Chondrocyte (in vitro differentiated cells): ENCODE measurements at regions not wholly inside any gene's neighbourhood (a gene's known extent, or its start where the extent isn't known, plus 50 kb on each side); places are given as distances from the start of the nearest gene placed in this dataset.
"Not testable (repeated sequence)": the region's sequence is repeated elsewhere in the genome, so short reads cannot be mapped to it uniquely, and the experiment has no call there.

ENCODE experiments used
- DNase-seq: peaks from one replicate; pipeline ENCODE4 v3.0.0; 2021; ENCODE audit warnings: mixed read lengths, low spot score
- H3K27ac Mint-ChIP-seq: one replicate; pipeline ENCODE4 v1.8.0; 2021; ENCODE audit warnings: mild to moderate bottlenecking, moderate library complexity, mixed read lengths; ENCODE audit not compliant: unreplicated experiment
- H3K27me3 Mint-ChIP-seq: 2 replicates; pipeline ENCODE4 v1.8.0; 2021; ENCODE audit warnings: low read depth, mixed read lengths
- H3K36me3 Mint-ChIP-seq: 2 replicates; pipeline ENCODE4 v1.8.0; 2021; ENCODE audit warnings: low read depth, mixed read lengths
- H3K4me1 Mint-ChIP-seq: 2 replicates; pipeline ENCODE4 v1.8.0; 2021; ENCODE audit warnings: low read depth, mild to moderate bottlenecking, mixed read lengths
- H3K4me3 Mint-ChIP-seq: one replicate; pipeline ENCODE4 v1.8.0; 2021; ENCODE audit warnings: mild to moderate bottlenecking, moderate library complexity, mixed read lengths; ENCODE audit not compliant: unreplicated experiment
- H3K9me3 Mint-ChIP-seq: 2 replicates; pipeline ENCODE4 v1.8.0; 2021; ENCODE audit warnings: low read depth, mixed read lengths
- TF ChIP-seq, protein P1 (sequence below): fragments of 200-600 bp; sonication (generic); IDR thresholded peaks from 2 replicates; pipeline ENCODE4 v1.5.0; 2021; ENCODE audit warnings: antibody characterized with exemption, mild to moderate bottlenecking, moderate library complexity

DNA sequence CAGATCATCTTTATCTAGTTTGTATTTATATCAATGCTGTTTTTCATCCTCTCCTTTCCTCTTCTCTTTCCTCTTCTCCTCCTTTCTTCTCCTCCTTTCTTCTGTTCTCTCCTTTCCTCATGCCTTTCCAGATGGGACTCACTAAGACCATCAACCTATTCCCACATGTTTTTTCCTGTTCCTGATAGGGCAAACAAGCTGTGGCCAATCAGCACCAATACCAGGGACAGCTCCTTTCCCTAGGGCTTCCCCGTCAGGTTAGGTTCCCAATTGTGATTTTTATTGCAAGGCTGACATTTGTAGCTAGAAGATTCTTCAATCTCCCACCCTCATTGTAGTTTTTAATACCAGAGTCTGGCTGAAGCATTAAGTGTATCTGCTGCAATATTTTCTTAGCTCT lies 76.3 kb upstream of the COL8A1 start:
- no peak for DNase-seq
- Mint-ChIP-seq H3K27ac (peak overlapping the region; percentile 59), H3K27me3 (no peaks in the 10 kb centered on the region), H3K9me3 (peaks cover 14% of the 10 kb centered on the region), H3K4me3 (no peak overlapping the region), H3K4me1 (peaks cover 47% of the 10 kb centered on the region), H3K36me3 (peaks cover 3% of the 10 kb centered on the region)
- TF ChIP-seq, protein P1, sequence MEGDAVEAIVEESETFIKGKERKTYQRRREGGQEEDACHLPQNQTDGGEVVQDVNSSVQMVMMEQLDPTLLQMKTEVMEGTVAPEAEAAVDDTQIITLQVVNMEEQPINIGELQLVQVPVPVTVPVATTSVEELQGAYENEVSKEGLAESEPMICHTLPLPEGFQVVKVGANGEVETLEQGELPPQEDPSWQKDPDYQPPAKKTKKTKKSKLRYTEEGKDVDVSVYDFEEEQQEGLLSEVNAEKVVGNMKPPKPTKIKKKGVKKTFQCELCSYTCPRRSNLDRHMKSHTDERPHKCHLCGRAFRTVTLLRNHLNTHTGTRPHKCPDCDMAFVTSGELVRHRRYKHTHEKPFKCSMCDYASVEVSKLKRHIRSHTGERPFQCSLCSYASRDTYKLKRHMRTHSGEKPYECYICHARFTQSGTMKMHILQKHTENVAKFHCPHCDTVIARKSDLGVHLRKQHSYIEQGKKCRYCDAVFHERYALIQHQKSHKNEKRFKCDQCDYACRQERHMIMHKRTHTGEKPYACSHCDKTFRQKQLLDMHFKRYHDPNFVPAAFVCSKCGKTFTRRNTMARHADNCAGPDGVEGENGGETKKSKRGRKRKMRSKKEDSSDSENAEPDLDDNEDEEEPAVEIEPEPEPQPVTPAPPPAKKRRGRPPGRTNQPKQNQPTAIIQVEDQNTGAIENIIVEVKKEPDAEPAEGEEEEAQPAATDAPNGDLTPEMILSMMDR, result no peak

DNA sequence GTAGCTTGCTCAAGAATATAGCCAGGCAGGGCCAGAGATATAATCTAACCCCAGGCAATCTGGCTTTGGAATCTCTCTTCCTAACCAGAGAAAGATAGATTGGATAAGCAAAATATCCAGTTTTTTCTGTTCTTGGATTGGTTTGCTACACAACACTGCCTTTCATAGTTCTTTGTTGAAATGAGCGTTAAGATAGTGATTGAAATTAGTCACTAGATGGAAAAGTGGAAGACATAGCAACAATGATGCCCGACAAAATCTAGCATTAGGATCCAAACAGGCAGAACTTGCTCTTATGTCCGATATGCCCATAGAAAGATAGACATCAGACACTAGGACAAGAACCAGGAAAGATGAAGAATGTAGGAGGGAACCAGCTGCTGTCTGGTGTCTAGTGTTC lies 77.3 kb upstream of the COL8A1 start:
- TF ChIP-seq, protein P1, result no peak
- Mint-ChIP-seq H3K4me3 (no peak overlapping the region), H3K27me3 (no peaks in the 10 kb centered on the region), H3K27ac (no peak overlapping the region), H3K36me3 (no peaks in the 10 kb centered on the region), H3K9me3 (peaks cover 7% of the 10 kb centered on the region), H3K4me1 (peaks cover 47% of the 10 kb centered on the region)
- DNase-seq, result no peak

DNA sequence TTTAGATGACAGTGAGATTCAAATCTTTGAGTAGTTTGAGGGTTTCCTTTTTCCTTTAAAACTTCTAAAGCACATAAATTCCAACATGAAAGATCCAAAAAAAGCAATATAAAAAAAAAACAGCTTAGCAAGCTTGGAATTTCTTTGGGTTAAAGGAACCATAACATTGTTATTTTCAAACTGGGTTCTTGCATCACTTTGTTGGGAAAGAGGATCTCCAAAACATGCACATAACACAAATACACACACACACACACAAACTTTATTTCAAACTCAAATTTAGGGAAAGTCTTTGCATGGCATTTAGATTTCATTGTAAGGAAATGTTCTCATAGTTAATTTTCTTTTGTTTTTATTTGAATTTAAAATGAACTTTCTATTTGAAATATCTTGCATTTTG lies 79.2 kb upstream of the COL8A1 start:
- Mint-ChIP-seq H3K4me1 (peaks cover 34% of the 10 kb centered on the region), H3K9me3 (no peaks in the 10 kb centered on the region), H3K27me3 (no peaks in the 10 kb centered on the region), H3K36me3 (no peaks in the 10 kb centered on the region), H3K4me3 (no peak overlapping the region), H3K27ac (peak overlapping the region; percentile 27)
- no peak for DNase-seq
- TF ChIP-seq, protein P1, result no peak

DNA sequence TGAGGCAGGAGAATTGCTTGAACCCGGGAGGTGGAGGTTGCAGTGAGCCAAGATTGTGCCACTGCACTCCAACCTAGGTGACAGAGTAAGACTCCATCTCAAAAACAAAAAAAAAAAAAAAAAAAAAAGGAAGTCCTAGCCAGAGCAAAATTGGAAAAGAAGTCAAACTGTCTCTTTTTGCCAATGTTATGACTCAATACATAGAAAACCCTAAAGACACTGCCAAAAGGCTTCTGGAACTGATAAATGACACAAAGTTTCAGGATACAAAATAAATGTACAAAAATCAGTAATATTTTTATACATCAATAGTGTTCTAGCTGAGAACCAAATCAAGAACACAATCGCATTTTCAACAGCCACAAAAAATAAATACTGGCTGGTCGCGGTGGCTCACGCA lies 82.5 kb upstream of the COL8A1 start:
- not testable (repeated sequence) for H3K4me3 Mint-ChIP-seq, H3K9me3 Mint-ChIP-seq, H3K27me3 Mint-ChIP-seq, H3K27ac Mint-ChIP-seq, DNase-seq, H3K36me3 Mint-ChIP-seq
- peaks cover 27% of the 10 kb centered on the region for H3K4me1 Mint-ChIP-seq

DNA sequence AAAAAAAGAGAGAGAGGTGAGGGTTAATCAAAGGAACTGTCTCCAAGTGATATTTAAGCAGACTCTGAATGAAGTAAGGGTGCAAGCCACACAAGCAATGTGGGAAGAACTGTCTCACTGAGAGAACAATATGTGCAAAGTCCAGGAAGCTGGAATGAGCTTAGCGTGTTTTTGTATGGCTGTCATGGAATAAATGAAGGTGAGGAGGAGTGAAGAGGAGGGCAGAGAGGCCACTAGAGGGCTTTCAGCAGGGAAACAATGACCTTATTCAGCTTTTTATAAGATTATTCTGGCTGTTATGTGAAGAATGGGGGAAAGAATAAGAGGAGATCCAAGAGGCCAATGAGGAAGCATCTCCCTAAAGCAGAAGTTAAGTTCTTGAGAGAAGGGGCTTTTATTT lies 86.9 kb upstream of the COL8A1 start:
- Mint-ChIP-seq H3K4me3 (no peak overlapping the region), H3K4me1 (peaks cover 34% of the 10 kb centered on the region), H3K27ac (no peak overlapping the region), H3K36me3 (no peaks in the 10 kb centered on the region), H3K27me3 (no peaks in the 10 kb centered on the region), H3K9me3 (no peaks in the 10 kb centered on the region)
- TF ChIP-seq, protein P1, result peak; percentile 12
- DNase-seq, result no peak

DNA sequence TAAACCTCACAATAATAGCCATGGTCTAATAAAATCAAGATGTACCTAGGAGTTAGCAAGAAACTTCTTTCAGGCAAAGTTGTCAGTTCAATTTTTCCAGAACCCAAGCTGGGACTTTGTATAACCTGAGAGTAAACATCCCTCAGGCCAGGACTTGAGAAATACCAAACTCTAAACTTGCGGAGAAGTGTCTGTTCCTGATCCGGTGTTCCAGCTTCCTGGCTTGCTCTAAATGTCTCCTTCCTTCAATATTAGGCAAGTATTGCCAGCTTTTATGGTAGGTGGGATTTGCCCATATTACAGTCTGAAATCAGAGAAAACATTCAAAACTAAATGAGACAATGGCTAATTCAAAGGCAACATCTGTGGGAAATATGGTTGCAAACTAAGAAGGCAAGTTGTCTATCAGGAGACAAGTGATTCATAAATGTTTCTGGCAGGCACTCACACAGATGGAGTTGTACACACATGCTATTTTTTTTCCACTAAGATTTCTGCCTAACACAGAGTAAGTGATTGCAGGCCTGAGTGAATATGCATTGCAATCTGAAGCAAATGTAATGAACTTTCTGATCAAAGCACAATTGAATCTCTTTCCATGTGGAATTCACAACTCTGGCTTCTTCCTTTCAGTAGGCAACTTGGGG lies 88.3 kb upstream of the COL8A1 start:
- no peaks in the 10 kb centered on the region for H3K27me3 Mint-ChIP-seq
- no peak overlapping the region for H3K4me3 Mint-ChIP-seq
- H3K9me3 Mint-ChIP-seq, result no peaks in the 10 kb centered on the region
- H3K36me3 Mint-ChIP-seq, result no peaks in the 10 kb centered on the region
- TF ChIP-seq, protein P1, result no peak
- DNase-seq, result no peak
- H3K27ac Mint-ChIP-seq, result peak overlapping the region; percentile 66
- H3K4me1 Mint-ChIP-seq, result peaks cover 49% of the 10 kb centered on the region
